GM12892 (cell line): ENCODE measurements at regions not wholly inside any gene's neighbourhood (a gene's known extent, or its start where the extent isn't known, plus 50 kb on each side); places are given as distances from the start of the nearest gene placed in this dataset.

Source experiments
- POLR2A ChIP-seq: IDR thresholded peaks from 2 replicates; pipeline ENCODE4 v1.6.1; 2011; ENCODE audit warnings: low read depth, low read length, control low read depth
- TAF1 ChIP-seq: IDR thresholded peaks from 2 replicates; pipeline ENCODE4 v1.6.1; 2011; ENCODE audit warnings: low read depth, mild to moderate bottlenecking, control low read depth, low read length, borderline replicate concordance

DNA sequence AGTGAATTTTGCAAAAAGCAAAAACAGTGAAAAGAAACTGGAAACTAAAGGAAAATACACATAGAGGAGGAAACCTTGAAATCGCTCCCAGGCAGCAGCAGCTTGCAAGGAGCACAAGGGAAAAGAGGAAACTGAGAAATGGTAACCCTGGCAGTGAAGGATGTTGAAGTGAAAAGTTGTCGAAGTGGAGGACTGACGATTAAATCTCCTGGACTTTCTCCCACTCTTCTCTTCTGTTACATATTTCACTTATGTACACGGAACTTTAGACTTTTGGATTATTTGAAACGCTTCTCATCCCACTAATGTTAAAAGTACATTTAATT, 388.8 kb upstream of the USP15 start:
- TF ChIP-seq TAF1 (no peak), POLR2A (no peak)
